Smooth muscle cell (in vitro differentiated cells): ENCODE measurements at regions not wholly inside any gene's neighbourhood (a gene's known extent, or its start where the extent isn't known, plus 50 kb on each side); places are given as distances from the start of the nearest gene placed in this dataset.
"Not testable (repeated sequence)": the region's sequence is repeated elsewhere in the genome, so short reads cannot be mapped to it uniquely, and the experiment has no call there.

ENCODE experiments used
- DNase-seq: peaks from one replicate; lab custom pipeline; 2025; ENCODE audit not compliant: unreplicated experiment; lab: John Stamatoyannopoulos, UW
- H2AFZ ChIP-seq: fragments of 200-600 bp; sonication (generic); 2 replicates; pipeline ENCODE4 v1.6.0; 2016; ENCODE audit warnings: antibody characterized with exemption, low read depth, mild to moderate bottlenecking
- H3F3A ChIP-seq: fragments of 200-600 bp; sonication (generic); 2 replicates; pipeline ENCODE4 v1.6.0; 2017; ENCODE audit warnings: antibody characterized with exemption, low read depth
- H3K27ac ChIP-seq: fragments of 200-600 bp; sonication (generic); 2 replicates; pipeline ENCODE4 v1.5.1; 2016; ENCODE audit warnings: low read depth, mild to moderate bottlenecking
- H3K27me3 ChIP-seq: fragments of 200-600 bp; sonication (generic); 2 replicates; pipeline ENCODE4 v1.6.1; 2016; ENCODE audit warnings: low read depth, mild to moderate bottlenecking
- H3K36me3 ChIP-seq: fragments of 200-600 bp; sonication (generic); 2 replicates; pipeline ENCODE4 v1.5.1; 2016; ENCODE audit warnings: low read depth
- H3K4me1 ChIP-seq: fragments of 200-600 bp; sonication (generic); 2 replicates; pipeline ENCODE4 v1.5.1; 2016; ENCODE audit warnings: low read depth
- H3K4me2 ChIP-seq: fragments of 200-600 bp; sonication (generic); 2 replicates; pipeline ENCODE4 v1.6.0; 2016; ENCODE audit warnings: mild to moderate bottlenecking
- H3K4me3 ChIP-seq: fragments of 200-600 bp; sonication (generic); 2 replicates; pipeline ENCODE4 v1.5.1; 2016; ENCODE audit warnings: mild to moderate bottlenecking
- H3K79me2 ChIP-seq: fragments of 200-600 bp; sonication (generic); 2 replicates; pipeline ENCODE4 v1.6.0; 2016; ENCODE audit warnings: low read depth, mild to moderate bottlenecking
- H3K9ac ChIP-seq: fragments of 200-600 bp; sonication (generic); 2 replicates; pipeline ENCODE4 v1.6.0; 2016; ENCODE audit warnings: low read depth
- H3K9me3 ChIP-seq: fragments of 200-600 bp; sonication (generic); replicated peaks from 2 replicates; pipeline ENCODE4 v1.5.1; 2016; ENCODE audit warnings: low read depth
- H4K20me1 ChIP-seq: fragments of 200-600 bp; sonication (generic); 2 replicates; pipeline ENCODE4 v1.6.0; 2016; ENCODE audit warnings: low read depth
- CTCF ChIP-seq: fragments of 200-600 bp; sonication (generic); IDR thresholded peaks from 2 replicates; pipeline ENCODE4 v1.5.1; 2017; ENCODE audit warnings: borderline replicate concordance, mild to moderate bottlenecking, antibody characterized with exemption; ENCODE audit not compliant: insufficient read depth, poor library complexity, severe bottlenecking
- WGBS: methylation state at CpG from one replicate; pipeline ENCODE4 v1.1.7; 2016; ENCODE audit warnings: low lambda C conversion rate; 5-methylcytosine and 5-hydroxymethylcytosine counted together

GRCh38 chr7:94787285-94787684 lies 120.1 kb upstream of the PPP1R9A start:
- H3F3A ChIP-seq, result no peaks in the 10 kb centered on the region
- H3K27ac ChIP-seq, result no peak overlapping the region
- H4K20me1 ChIP-seq, result no peaks in the 10 kb centered on the region
- no peak overlapping the region for H3K9ac ChIP-seq
- no peak overlapping the region for H2AFZ ChIP-seq
- no peak for TF ChIP-seq CTCF
- H3K4me2 ChIP-seq, result no peak overlapping the region
- H3K36me3 ChIP-seq, result no peaks in the 10 kb centered on the region
- 82% methylated on average over 1 of the region's 1 CpG for WGBS
- no peaks in the 10 kb centered on the region for H3K27me3 ChIP-seq
- no peaks in the 10 kb centered on the region for H3K79me2 ChIP-seq
- no peaks in the 10 kb centered on the region for H3K4me1 ChIP-seq
- no peaks in the 10 kb centered on the region for H3K9me3 ChIP-seq
- no peak for DNase-seq
- no peak overlapping the region for H3K4me3 ChIP-seq

- not testable (repeated sequence) for H2AFZ ChIP-seq, H3K27ac ChIP-seq, H3K27me3 ChIP-seq, H3K9ac ChIP-seq, H3K4me1 ChIP-seq, H3K36me3 ChIP-seq, H3K4me2 ChIP-seq, H3K4me3 ChIP-seq, H3K79me2 ChIP-seq, H3F3A ChIP-seq, H4K20me1 ChIP-seq, DNase-seq, H3K9me3 ChIP-seq
- 97% methylated on average over 3 of the region's 3 CpGs for WGBS
Measured at GRCh38 chr7:94788378-94788777, 119.0 kb upstream of the PPP1R9A start.

- no peak for DNase-seq
- Histone ChIP-seq H3K9me3 (no peaks in the 10 kb centered on the region), H3K4me2 (no peak overlapping the region), H3F3A (no peaks in the 10 kb centered on the region), H3K9ac (no peak overlapping the region), H4K20me1 (no peaks in the 10 kb centered on the region), H3K36me3 (no peaks in the 10 kb centered on the region), H3K4me1 (no peaks in the 10 kb centered on the region), H3K27ac (no peak overlapping the region), H2AFZ (no peak overlapping the region), H3K79me2 (no peaks in the 10 kb centered on the region), H3K27me3 (no peaks in the 10 kb centered on the region), H3K4me3 (no peak overlapping the region)
- TF ChIP-seq CTCF, result no peak
- 80% methylated on average over 2 of the region's 2 CpGs for WGBS
Measured at GRCh38 chr7:94792241-94792640, 115.2 kb upstream of the PPP1R9A start.

GRCh38 chr7:94797404-94797803 lies 110.0 kb upstream of the PPP1R9A start:
- DNase-seq, H3K4me1 ChIP-seq, H3K36me3 ChIP-seq, H3K9ac ChIP-seq, H3K27me3 ChIP-seq, H3K79me2 ChIP-seq, H3F3A ChIP-seq, H2AFZ ChIP-seq, H3K4me2 ChIP-seq, H4K20me1 ChIP-seq, H3K4me3 ChIP-seq, H3K27ac ChIP-seq, H3K9me3 ChIP-seq: not testable (repeated sequence)
- WGBS, result 95% methylated on average over 6 of the region's 6 CpGs

- Histone ChIP-seq H2AFZ (no peak overlapping the region), H3K4me2 (no peak overlapping the region), H3K79me2 (no peaks in the 10 kb centered on the region), H3K36me3 (no peaks in the 10 kb centered on the region), H3K4me3 (no peak overlapping the region), H3K9ac (no peak overlapping the region), H3K4me1 (no peaks in the 10 kb centered on the region), H3K9me3 (no peaks in the 10 kb centered on the region), H3K27me3 (no peaks in the 10 kb centered on the region), H4K20me1 (no peaks in the 10 kb centered on the region), H3K27ac (no peak overlapping the region), H3F3A (no peaks in the 10 kb centered on the region)
- no peak for TF ChIP-seq CTCF
- DNase-seq, result no peak
- WGBS, result 95% methylated on average over 2 of the region's 2 CpGs
Measured at GRCh38 chr7:94803821-94804220, 103.6 kb upstream of the PPP1R9A start.

GRCh38 chr7:94808673-94809072 lies 98.7 kb upstream of the PPP1R9A start:
- H4K20me1 ChIP-seq, H2AFZ ChIP-seq, H3K27ac ChIP-seq, H3K4me3 ChIP-seq, H3K27me3 ChIP-seq, H3K4me2 ChIP-seq, H3K4me1 ChIP-seq, H3K9ac ChIP-seq, H3F3A ChIP-seq, DNase-seq, H3K79me2 ChIP-seq, H3K36me3 ChIP-seq, H3K9me3 ChIP-seq: not testable (repeated sequence)
- WGBS, result 67% methylated on average over 1 of the region's 1 CpG
